WTC11 (cell line): ENCODE measurements at regions not wholly inside any gene's neighbourhood (a gene's known extent, or its start where the extent isn't known, plus 50 kb on each side); places are given as distances from the start of the nearest gene placed in this dataset.
"Not testable (repeated sequence)": the region's sequence is repeated elsewhere in the genome, so short reads cannot be mapped to it uniquely, and the experiment has no call there.

Source experiments
- ATAC-seq: fragments of 200-7000 bp; cut with Tn5 transposase; 2 replicates; pipeline ENCODE4 v1.10.0; 2021; ENCODE audit warnings: mild to moderate bottlenecking, moderate library complexity
- CTCF ChIA-PET: fragments of 300-600 bp; sonication (Branson Sonifier 250); formaldehyde crosslinking; loops from one replicate; lab custom pipeline; 2021; ENCODE audit warnings: antibody characterized with exemption; lab: Charles Lee
- POLR2A ChIA-PET: fragments of 350-600 bp; sonication (Branson Sonifier 250); formaldehyde crosslinking; loops from one replicate; lab custom pipeline; 2021; ENCODE audit warnings: antibody characterized with exemption; lab: Charles Lee
- DNase-seq: peaks from one replicate; pipeline ENCODE4 v3.0.0; 2021; ENCODE audit warnings: low spot score
- H3K27ac Mint-ChIP-seq: 2 replicates; pipeline ENCODE4 v1.8.0; 2021; ENCODE audit warnings: mixed read lengths
- H3K27me3 Mint-ChIP-seq: 2 replicates; pipeline ENCODE4 v1.8.0; 2021; ENCODE audit warnings: low read depth, mild to moderate bottlenecking, moderate library complexity, mixed read lengths
- H3K36me3 Mint-ChIP-seq: 2 replicates; pipeline ENCODE4 v1.8.0; 2021; ENCODE audit warnings: mixed read lengths
- H3K4me1 Mint-ChIP-seq: 2 replicates; pipeline ENCODE4 v1.8.0; 2022; ENCODE audit warnings: mixed read lengths
- H3K4me3 Mint-ChIP-seq: 2 replicates; pipeline ENCODE4 v1.8.0; 2021; ENCODE audit warnings: mild to moderate bottlenecking, moderate library complexity, mixed read lengths
- H3K9me3 Mint-ChIP-seq: 2 replicates; pipeline ENCODE4 v1.8.0; 2021; ENCODE audit warnings: mixed read lengths
- MXD4 ChIP-seq: fragments of 250-450 bp; sonication (Bioruptor Pico); IDR thresholded peaks from 2 replicates; pipeline ENCODE4 v1.8.0; 2021; ENCODE audit warnings: mild to moderate bottlenecking, moderate library complexity, borderline replicate concordance
- NR3C1 ChIP-seq: sonication (generic); formaldehyde crosslinking; conservative IDR thresholded peaks from 2 replicates; pipeline ENCODE4 v1.8.1; 2023; ENCODE audit warnings: low read depth, mild to moderate bottlenecking, missing genetic modification reagents
- PRRX2 ChIP-seq: fragments of 250-450 bp; sonication (Bioruptor Pico); IDR thresholded peaks from 2 replicates; pipeline ENCODE4 v1.8.0; 2021; ENCODE audit warnings: mild to moderate bottlenecking
- SP1 ChIP-seq: sonication (generic); formaldehyde crosslinking; conservative IDR thresholded peaks from 2 replicates; pipeline ENCODE4 v1.8.1; 2022; ENCODE audit warnings: missing genetic modification reagents
- TCF7 ChIP-seq: sonication (generic); formaldehyde crosslinking; IDR thresholded peaks from 2 replicates; pipeline ENCODE4 v1.8.0; 2022; ENCODE audit warnings: mild to moderate bottlenecking, low read depth, missing genetic modification reagents, moderate library complexity
- ZBTB21 ChIP-seq: sonication (generic); formaldehyde crosslinking; IDR thresholded peaks from 2 replicates; pipeline ENCODE4 v1.8.1; 2023; ENCODE audit warnings: mild to moderate bottlenecking, missing genetic modification reagents, borderline replicate concordance
- ZNF121 ChIP-seq: sonication (generic); formaldehyde crosslinking; IDR thresholded peaks from 2 replicates; pipeline ENCODE4 v1.8.0; 2023; ENCODE audit warnings: missing genetic modification reagents
- ZNF396 ChIP-seq: fragments of 250-450 bp; sonication (Bioruptor Pico); IDR thresholded peaks from 2 replicates; pipeline ENCODE4 v1.8.0; 2021; ENCODE audit warnings: mild to moderate bottlenecking, moderate library complexity, borderline replicate concordance
- TF ChIP-seq, protein P1 (sequence below): fragments of 250-450 bp; sonication (Bioruptor Pico); IDR thresholded peaks from 2 replicates; pipeline ENCODE4 v1.9.0; 2021; ENCODE audit warnings: mild to moderate bottlenecking, borderline replicate concordance
- TF ChIP-seq, protein P2 (sequence below): sonication (generic); formaldehyde crosslinking; IDR thresholded peaks from 2 replicates; pipeline ENCODE4 v1.8.0; 2022; ENCODE audit warnings: mild to moderate bottlenecking, missing genetic modification reagents
- TF ChIP-seq, protein P3 (sequence below): sonication (generic); formaldehyde crosslinking; IDR thresholded peaks from 2 replicates; pipeline ENCODE4 v1.8.1; 2023; ENCODE audit warnings: mild to moderate bottlenecking, missing genetic modification reagents, borderline replicate concordance
- TF ChIP-seq, protein P4 (sequence below): sonication (generic); formaldehyde crosslinking; IDR thresholded peaks from 2 replicates; pipeline ENCODE4 v1.8.0; 2023; ENCODE audit warnings: mild to moderate bottlenecking, missing genetic modification reagents

DNA sequence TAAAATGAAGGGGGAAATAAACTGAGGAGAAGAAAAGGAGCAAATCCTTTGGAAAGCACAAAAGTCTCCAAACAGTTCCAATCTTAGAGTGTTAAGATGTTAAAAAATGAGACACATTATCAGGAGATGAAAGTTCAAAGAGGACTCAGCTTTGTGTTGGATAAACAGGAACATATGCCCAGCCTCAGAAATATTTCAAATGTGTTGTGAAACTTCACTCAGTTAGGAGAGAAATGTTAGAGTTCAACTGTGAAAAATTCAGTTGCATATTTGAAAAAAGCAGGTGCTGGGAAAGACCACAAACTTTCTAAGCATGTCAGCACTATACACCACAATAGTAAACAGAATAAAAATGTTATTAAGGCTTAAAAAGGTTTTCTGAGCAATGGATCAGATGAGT, 136.8 kb upstream of the PRKD1 start (continued):
- TF ChIP-seq, protein P1, sequence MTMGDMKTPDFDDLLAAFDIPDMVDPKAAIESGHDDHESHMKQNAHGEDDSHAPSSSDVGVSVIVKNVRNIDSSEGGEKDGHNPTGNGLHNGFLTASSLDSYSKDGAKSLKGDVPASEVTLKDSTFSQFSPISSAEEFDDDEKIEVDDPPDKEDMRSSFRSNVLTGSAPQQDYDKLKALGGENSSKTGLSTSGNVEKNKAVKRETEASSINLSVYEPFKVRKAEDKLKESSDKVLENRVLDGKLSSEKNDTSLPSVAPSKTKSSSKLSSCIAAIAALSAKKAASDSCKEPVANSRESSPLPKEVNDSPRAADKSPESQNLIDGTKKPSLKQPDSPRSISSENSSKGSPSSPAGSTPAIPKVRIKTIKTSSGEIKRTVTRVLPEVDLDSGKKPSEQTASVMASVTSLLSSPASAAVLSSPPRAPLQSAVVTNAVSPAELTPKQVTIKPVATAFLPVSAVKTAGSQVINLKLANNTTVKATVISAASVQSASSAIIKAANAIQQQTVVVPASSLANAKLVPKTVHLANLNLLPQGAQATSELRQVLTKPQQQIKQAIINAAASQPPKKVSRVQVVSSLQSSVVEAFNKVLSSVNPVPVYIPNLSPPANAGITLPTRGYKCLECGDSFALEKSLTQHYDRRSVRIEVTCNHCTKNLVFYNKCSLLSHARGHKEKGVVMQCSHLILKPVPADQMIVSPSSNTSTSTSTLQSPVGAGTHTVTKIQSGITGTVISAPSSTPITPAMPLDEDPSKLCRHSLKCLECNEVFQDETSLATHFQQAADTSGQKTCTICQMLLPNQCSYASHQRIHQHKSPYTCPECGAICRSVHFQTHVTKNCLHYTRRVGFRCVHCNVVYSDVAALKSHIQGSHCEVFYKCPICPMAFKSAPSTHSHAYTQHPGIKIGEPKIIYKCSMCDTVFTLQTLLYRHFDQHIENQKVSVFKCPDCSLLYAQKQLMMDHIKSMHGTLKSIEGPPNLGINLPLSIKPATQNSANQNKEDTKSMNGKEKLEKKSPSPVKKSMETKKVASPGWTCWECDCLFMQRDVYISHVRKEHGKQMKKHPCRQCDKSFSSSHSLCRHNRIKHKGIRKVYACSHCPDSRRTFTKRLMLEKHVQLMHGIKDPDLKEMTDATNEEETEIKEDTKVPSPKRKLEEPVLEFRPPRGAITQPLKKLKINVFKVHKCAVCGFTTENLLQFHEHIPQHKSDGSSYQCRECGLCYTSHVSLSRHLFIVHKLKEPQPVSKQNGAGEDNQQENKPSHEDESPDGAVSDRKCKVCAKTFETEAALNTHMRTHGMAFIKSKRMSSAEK (CRISPR knock-in tag), result no peak
- TF ChIP-seq, all 79 proteins: peak for 0

DNA sequence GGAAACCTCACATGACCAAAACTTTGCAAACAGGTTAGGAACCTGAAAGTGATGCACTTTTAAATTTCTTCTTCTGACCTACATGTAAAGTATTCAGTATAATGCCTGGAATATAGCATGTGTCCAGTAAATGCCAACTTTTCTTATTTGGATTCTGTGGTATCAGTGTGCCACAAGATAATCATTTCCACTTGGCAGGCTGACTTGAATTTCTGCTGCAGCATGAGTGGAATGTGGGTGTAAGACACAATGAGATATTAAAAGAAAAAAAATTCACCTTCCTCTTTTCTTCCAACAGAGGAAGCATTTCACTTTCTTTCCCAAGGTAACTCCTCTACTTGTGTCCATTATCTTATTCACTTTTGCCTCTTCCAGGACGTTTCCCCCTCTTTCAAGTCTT, 141.9 kb upstream of the PRKD1 start:
- CTCF ChIA-PET, result no interaction called here

DNA sequence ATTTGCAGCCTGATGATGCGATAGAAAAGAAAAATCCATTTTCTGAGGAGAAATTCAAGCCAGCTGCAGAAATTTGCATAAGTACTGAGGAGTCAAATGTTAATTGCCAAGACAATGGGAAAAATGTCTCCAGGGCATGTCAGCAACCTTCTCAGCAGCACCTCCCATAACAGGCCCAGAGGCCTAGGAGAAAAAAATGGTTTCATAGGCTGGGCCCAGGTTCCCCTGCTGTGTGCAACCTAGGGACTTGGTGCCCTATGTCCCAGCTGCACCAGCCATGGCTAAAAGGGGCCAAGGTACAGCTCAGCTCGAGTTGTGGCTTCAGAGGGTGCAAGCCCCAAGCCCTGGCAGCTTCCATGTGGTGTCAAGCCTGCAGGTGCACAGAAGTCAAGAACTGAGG, 144.8 kb upstream of the PRKD1 start:
- H3K27ac Mint-ChIP-seq, CTCF ChIA-PET, H3K4me3 Mint-ChIP-seq, H3K27me3 Mint-ChIP-seq, DNase-seq, H3K4me1 Mint-ChIP-seq, POLR2A ChIA-PET, ATAC-seq: not testable (repeated sequence)
- Mint-ChIP-seq H3K9me3 (peaks cover 61% of the 10 kb centered on the region), H3K36me3 (peaks cover 36% of the 10 kb centered on the region)

More for the DNA sequence above, 141.9 kb upstream of the PRKD1 start:
- no peak for TF ChIP-seq SP1 (CRISPR knock-in tag)
- TF ChIP-seq ZBTB21 (CRISPR knock-in tag), result no peak
- no peak for TF ChIP-seq TCF7 (CRISPR knock-in tag)
- TF ChIP-seq, protein P2, sequence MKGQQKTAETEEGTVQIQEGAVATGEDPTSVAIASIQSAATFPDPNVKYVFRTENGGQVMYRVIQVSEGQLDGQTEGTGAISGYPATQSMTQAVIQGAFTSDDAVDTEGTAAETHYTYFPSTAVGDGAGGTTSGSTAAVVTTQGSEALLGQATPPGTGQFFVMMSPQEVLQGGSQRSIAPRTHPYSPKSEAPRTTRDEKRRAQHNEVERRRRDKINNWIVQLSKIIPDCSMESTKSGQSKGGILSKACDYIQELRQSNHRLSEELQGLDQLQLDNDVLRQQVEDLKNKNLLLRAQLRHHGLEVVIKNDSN (CRISPR knock-in tag), result no peak
- no peak for TF ChIP-seq ZNF121 (CRISPR knock-in tag)
- TF ChIP-seq, protein P3, sequence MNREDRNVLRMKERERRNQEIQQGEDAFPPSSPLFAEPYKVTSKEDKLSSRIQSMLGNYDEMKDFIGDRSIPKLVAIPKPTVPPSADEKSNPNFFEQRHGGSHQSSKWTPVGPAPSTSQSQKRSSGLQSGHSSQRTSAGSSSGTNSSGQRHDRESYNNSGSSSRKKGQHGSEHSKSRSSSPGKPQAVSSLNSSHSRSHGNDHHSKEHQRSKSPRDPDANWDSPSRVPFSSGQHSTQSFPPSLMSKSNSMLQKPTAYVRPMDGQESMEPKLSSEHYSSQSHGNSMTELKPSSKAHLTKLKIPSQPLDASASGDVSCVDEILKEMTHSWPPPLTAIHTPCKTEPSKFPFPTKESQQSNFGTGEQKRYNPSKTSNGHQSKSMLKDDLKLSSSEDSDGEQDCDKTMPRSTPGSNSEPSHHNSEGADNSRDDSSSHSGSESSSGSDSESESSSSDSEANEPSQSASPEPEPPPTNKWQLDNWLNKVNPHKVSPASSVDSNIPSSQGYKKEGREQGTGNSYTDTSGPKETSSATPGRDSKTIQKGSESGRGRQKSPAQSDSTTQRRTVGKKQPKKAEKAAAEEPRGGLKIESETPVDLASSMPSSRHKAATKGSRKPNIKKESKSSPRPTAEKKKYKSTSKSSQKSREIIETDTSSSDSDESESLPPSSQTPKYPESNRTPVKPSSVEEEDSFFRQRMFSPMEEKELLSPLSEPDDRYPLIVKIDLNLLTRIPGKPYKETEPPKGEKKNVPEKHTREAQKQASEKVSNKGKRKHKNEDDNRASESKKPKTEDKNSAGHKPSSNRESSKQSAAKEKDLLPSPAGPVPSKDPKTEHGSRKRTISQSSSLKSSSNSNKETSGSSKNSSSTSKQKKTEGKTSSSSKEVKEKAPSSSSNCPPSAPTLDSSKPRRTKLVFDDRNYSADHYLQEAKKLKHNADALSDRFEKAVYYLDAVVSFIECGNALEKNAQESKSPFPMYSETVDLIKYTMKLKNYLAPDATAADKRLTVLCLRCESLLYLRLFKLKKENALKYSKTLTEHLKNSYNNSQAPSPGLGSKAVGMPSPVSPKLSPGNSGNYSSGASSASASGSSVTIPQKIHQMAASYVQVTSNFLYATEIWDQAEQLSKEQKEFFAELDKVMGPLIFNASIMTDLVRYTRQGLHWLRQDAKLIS (CRISPR knock-in tag), result no peak
- no peak for TF ChIP-seq MXD4
- TF ChIP-seq NR3C1 (CRISPR knock-in tag), result no peak
- TF ChIP-seq, protein P4, sequence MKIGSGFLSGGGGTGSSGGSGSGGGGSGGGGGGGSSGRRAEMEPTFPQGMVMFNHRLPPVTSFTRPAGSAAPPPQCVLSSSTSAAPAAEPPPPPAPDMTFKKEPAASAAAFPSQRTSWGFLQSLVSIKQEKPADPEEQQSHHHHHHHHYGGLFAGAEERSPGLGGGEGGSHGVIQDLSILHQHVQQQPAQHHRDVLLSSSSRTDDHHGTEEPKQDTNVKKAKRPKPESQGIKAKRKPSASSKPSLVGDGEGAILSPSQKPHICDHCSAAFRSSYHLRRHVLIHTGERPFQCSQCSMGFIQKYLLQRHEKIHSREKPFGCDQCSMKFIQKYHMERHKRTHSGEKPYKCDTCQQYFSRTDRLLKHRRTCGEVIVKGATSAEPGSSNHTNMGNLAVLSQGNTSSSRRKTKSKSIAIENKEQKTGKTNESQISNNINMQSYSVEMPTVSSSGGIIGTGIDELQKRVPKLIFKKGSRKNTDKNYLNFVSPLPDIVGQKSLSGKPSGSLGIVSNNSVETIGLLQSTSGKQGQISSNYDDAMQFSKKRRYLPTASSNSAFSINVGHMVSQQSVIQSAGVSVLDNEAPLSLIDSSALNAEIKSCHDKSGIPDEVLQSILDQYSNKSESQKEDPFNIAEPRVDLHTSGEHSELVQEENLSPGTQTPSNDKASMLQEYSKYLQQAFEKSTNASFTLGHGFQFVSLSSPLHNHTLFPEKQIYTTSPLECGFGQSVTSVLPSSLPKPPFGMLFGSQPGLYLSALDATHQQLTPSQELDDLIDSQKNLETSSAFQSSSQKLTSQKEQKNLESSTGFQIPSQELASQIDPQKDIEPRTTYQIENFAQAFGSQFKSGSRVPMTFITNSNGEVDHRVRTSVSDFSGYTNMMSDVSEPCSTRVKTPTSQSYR (CRISPR knock-in tag), result no peak
- TF ChIP-seq ZNF396 (CRISPR knock-in tag), result no peak
- no peak for TF ChIP-seq PRRX2 (CRISPR knock-in tag)
- peaks cover 33% of the 10 kb centered on the region for H3K36me3 Mint-ChIP-seq
- H3K9me3 Mint-ChIP-seq, result peaks cover 59% of the 10 kb centered on the region
- no peak overlapping the region for H3K4me3 Mint-ChIP-seq
- ATAC-seq, result no peak
- no peaks in the 10 kb centered on the region for H3K27me3 Mint-ChIP-seq
- POLR2A ChIA-PET, result no interaction called here
- DNase-seq, result no peak
- no peak overlapping the region for H3K27ac Mint-ChIP-seq
- no peaks in the 10 kb centered on the region for H3K4me1 Mint-ChIP-seq
